AG04449 (cell line): ENCODE measurements at regions not wholly inside any gene's neighbourhood (a gene's known extent, or its start where the extent isn't known, plus 50 kb on each side); places are given as distances from the start of the nearest gene placed in this dataset.

Experiments
- CTCF ChIA-PET: fragments of 350-600 bp; formaldehyde crosslinking; extraction: SDS; loops from one replicate; lab custom pipeline; 2021; ENCODE audit warnings: antibody characterized with exemption; lab: Yijun Ruan, JAX
- POLR2A ChIA-PET: fragments of 400-600, 350-600 bp; formaldehyde crosslinking; extraction: SDS; loops from one replicate; lab custom pipeline; 2020; ENCODE audit warnings: antibody characterized with exemption, inconsistent platforms; lab: Yijun Ruan, JAX
- DNase-seq: peaks from one replicate; pipeline ENCODE4 v3.0.0-alpha.2; 2010; ENCODE audit warnings: low read depth, low spot score
- H3K4me3 ChIP-seq: 2 replicates; pipeline ENCODE4 v1.5.1; 2011; ENCODE audit warnings: low read depth, mild to moderate bottlenecking, control low read depth, low read length
- TF ChIP-seq, protein P1 (sequence below): IDR thresholded peaks from one replicate; pipeline ENCODE4 v1.5.1; 2011; ENCODE audit warnings: mild to moderate bottlenecking, moderate library complexity, low read length, control low read depth, inconsistent platforms; ENCODE audit not compliant: insufficient read depth; ENCODE audit errors: missing control alignments

DNA sequence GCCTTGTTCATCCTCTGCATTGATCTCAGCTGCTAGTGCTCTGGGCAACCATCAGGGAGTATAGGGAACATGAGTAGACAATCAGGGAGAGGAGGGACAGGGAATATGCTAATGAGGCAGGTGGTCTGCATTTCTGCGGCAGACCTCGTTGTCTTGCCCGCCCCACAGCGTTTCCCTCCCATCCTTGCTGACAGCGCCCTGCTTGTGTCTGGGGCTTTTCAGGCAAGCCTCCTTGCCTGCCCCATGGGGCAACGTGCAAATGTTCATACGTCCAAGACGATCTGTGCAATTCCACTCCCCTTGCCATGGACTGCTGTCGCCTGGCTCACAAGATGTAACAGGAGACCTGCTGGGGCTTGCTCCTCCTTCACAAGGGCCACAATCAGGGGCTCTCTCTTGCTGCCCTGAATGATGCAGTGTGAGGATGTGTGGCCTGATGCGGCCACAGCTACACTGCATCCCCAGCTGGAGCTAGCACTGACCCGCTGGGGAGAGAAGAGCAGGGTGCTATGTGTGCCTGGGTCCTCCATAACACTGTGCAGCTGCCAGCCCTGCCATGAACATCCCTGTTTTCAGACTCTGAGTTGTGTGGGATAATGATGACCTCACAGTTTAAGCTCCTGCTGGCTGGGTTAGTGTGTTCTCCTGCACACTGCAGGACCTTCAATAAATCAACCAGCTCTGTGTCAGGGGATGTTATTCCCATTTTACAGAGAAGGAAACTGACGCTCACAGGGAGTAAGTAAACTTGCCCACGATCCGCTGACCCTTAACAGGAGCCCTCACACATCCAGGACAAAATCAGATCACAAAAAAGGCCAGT, 211.3 kb downstream of the KLF13 start:
- TF ChIP-seq, protein P1, sequence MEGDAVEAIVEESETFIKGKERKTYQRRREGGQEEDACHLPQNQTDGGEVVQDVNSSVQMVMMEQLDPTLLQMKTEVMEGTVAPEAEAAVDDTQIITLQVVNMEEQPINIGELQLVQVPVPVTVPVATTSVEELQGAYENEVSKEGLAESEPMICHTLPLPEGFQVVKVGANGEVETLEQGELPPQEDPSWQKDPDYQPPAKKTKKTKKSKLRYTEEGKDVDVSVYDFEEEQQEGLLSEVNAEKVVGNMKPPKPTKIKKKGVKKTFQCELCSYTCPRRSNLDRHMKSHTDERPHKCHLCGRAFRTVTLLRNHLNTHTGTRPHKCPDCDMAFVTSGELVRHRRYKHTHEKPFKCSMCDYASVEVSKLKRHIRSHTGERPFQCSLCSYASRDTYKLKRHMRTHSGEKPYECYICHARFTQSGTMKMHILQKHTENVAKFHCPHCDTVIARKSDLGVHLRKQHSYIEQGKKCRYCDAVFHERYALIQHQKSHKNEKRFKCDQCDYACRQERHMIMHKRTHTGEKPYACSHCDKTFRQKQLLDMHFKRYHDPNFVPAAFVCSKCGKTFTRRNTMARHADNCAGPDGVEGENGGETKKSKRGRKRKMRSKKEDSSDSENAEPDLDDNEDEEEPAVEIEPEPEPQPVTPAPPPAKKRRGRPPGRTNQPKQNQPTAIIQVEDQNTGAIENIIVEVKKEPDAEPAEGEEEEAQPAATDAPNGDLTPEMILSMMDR: no peak
- ChIA-PET POLR2A (no interaction called here), CTCF (no interaction called here)
- DNase-seq: no peak
- H3K4me3 ChIP-seq: no peak overlapping the region

DNA sequence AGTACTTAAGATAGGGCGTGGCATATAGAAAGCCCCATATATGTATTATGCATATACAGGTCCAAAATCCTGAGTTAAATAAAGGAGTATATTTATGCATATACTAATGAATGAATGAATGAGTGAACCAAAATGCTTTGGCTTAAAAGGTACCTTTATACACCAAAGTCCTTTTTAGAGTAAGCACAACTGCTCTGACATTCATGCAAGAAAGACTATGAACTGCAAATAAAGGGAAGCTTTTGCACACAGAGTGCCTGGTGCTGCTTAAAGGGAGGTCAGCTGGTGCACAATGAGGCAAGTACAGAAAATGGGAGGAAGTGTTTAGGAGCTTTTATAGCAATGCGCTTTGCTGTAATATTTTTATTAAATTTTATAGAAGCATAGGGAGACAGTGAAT, 214.0 kb downstream of the KLF13 start:
- TF ChIP-seq, protein P1: no peak
- H3K4me3 ChIP-seq: no peak overlapping the region
- POLR2A ChIA-PET: no interaction called here
- CTCF ChIA-PET: no interaction called here
- no peak for DNase-seq

DNA sequence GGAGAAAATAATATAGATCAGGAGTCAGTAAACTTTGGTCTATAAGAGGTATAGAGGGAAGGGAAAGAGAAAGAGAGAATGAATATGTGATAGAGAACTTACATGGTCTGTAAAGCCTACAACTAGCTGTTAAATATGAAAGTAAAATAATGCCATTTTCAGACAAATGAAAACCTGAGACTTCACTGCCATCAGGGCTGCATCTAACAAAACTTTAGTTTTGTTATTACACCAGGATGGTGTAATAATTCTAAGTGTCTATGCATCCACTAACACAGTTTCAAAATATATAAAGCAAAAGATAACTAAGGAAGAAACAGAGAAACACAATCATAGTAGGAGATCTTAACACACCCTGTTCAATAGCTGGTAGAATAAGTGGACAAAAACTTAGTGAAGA, 217.7 kb downstream of the KLF13 start:
- TF ChIP-seq, protein P1: no peak
- DNase-seq: no peak
- ChIA-PET POLR2A (no interaction called here), CTCF (no interaction called here)
- no peak overlapping the region for H3K4me3 ChIP-seq

DNA sequence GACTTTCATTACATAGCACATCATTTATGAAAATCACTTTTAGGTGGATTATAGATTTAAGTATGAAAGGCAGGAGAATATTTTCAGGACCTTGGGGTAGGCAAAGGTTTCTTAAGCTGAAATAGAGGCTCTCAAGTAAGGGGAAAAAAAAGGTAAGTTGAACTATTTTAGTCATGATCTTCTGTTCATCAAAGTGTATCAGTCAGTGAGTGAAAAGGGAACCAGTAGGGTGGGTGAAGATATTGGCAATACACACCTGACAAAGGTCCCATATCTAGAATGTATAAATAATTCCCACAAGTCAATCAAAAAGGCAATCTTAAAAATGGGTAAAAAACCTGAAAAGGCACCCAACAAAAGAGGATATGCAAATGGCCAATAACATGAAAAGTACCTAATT, 218.6 kb downstream of the KLF13 start:
- no peak overlapping the region for H3K4me3 ChIP-seq
- ChIA-PET CTCF (no interaction called here), POLR2A (no interaction called here)
- DNase-seq: no peak
- TF ChIP-seq, protein P1: no peak

DNA sequence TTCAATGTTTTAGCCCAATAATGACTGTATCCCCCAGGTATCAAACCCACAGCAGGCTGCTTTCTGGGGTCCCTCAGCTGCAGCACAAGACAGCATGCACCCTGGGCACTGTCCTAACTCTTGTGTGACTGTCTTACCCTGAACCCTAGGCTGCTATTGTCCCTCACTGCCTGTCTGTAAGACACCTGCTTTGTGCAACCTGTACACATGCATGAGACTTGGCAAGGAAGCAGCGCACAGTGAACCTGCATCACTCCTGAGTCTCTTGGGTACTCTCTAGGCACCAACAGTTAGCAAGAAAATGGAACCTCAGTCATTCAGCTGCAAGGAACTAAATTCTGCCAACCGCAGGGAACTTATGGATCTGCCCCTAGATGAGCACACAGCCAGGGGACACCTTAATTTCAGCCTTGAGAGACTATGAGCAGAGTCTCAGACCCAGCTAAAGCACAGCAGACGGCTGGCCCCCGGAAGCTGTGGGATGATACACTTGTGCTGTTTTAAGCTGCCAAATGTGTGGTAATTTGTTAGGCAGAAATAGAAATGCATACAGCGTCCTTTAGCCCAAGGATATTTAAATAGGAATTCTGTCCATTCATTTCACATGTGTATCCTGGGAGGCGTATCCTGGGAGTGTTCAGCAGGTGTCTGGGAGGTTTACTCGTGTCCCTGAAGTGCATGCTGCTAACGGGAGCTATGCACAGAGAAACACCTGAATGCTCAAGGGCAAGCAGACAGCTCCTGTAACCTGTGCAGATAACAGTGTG, 223.8 kb downstream of the KLF13 start:
- H3K4me3 ChIP-seq: no peak overlapping the region
- CTCF ChIA-PET: no interaction called here
- TF ChIP-seq, protein P1: no peak
- no peak for DNase-seq
- POLR2A ChIA-PET: no interaction called here

DNA sequence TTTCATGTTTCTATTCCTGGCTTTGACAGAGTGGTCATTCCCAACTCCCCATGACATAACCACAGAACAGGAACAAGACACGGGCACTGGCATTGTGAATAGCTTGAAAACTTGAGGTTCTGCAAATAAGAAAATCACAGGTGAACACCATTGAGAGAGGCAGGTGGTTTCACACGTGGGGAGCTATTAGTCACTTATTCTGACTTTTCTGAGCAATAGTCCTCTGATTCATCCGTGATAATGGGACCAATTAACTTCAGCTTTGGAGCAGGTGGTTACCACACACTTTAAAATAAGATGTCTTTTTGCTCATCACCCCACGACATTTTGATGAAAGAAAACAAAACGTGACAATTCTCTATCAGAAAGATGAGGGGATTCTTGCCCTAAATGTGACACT, 224.7 kb downstream of the KLF13 start:
- no peak overlapping the region for H3K4me3 ChIP-seq
- POLR2A ChIA-PET: no interaction called here
- TF ChIP-seq, protein P1: no peak
- CTCF ChIA-PET: no interaction called here
- DNase-seq: no peak
